Neutrophil (primary cell): ENCODE measurements at regions not wholly inside any gene's neighbourhood (a gene's known extent, or its start where the extent isn't known, plus 50 kb on each side); places are given as distances from the start of the nearest gene placed in this dataset.

Experiments
- H3K27ac ChIP-seq: fragments of 200-600 bp; sonication (generic); 2 replicates; pipeline ENCODE4 v1.5.1; 2016; ENCODE audit warnings: mild to moderate bottlenecking, moderate library complexity
- H3K27me3 ChIP-seq: fragments of 200-600 bp; sonication (generic); 2 replicates; pipeline ENCODE4 v1.6.0; 2016; ENCODE audit warnings: mild to moderate bottlenecking
- H3K36me3 ChIP-seq: fragments of 200-600 bp; sonication (generic); 2 replicates; pipeline ENCODE4 v1.5.1; 2017
- H3K4me1 ChIP-seq, 2 experiments: fragments of 200-600 bp in 1 of 2; sonication (generic) in 1 of 2; 1 replicate in 1 of 2; 2 replicates in 1 of 2; pipeline versions ENCODE4 v1.5.1 to v1.6.1; 2013 to 2016; ENCODE audit warnings: low read depth in 1 of 2, low read length in 1 of 2, mild to moderate bottlenecking in 1 of 2, moderate library complexity in 1 of 2; ENCODE audit not compliant: control insufficient read depth in 1 of 2, insufficient read depth in 1 of 2
- H3K4me3 ChIP-seq, 2 experiments: fragments of 200-600 bp in 1 of 2; sonication (generic) in 1 of 2; 1 replicate in 1 of 2; 2 replicates in 1 of 2; pipeline ENCODE4 v1.5.1; 2013 to 2016; ENCODE audit warnings: low read depth in 1 of 2, low read length in 1 of 2, mild to moderate bottlenecking in 1 of 2, moderate library complexity in 1 of 2
- H3K9me3 ChIP-seq: fragments of 200-600 bp; sonication (generic); 2 replicates; pipeline ENCODE4 v1.5.1; 2016
- CTCF ChIP-seq: fragments of 200-600 bp; sonication (generic); IDR thresholded peaks from 2 replicates; pipeline ENCODE4 v1.5.1; 2016; ENCODE audit warnings: antibody characterized with exemption

DNA sequence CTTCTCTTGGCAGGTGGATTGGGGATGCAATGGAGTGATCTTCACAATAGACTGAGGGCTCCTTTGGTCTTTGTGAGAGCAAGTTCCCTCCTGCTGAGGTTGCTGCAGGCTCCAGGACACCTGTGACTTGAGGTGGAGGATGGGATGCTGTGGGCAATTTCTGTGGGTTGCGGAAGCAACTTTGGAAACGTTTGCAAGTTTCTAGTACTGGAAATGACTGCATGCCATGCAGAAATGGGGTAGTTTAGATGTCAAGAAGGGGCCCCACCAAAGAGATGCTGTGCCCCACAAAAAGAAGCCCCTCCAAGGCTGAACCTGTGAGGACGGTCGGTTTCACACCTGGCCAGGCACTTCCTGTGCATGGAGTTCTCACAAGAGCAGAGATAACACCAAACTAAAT, 80.4 kb upstream of the XCR1 start:
- no peaks in the 10 kb centered on the region for H3K9me3 ChIP-seq
- no peaks in the 10 kb centered on the region for H3K27me3 ChIP-seq
- H3K4me3 ChIP-seq: no peak overlapping the region
- TF ChIP-seq CTCF: no peak
- H3K27ac ChIP-seq: peak overlapping the region; percentile 93
- peaks cover 77 to 80% of the 10 kb centered on the region in 2 experiments for H3K4me1 ChIP-seq
- no peaks in the 10 kb centered on the region for H3K36me3 ChIP-seq

GRCh38 chr3:46105306-46105919, 78.1 kb upstream of the XCR1 start:
- Histone ChIP-seq H3K27ac (peak overlapping the region; percentile 45), H3K4me1 (peaks cover 76% of the 10 kb centered on the region in 2 experiments), H3K36me3 (no peaks in the 10 kb centered on the region), H3K9me3 (no peaks in the 10 kb centered on the region), H3K27me3 (no peaks in the 10 kb centered on the region), H3K4me3 (no peak overlapping the region)
- no peak for TF ChIP-seq CTCF

- H3K9me3 ChIP-seq: no peaks in the 10 kb centered on the region
- no peak for TF ChIP-seq CTCF
- peak overlapping the region; percentile 45 for H3K27ac ChIP-seq
- peaks cover 76% of the 10 kb centered on the region in 2 experiments for H3K4me1 ChIP-seq
- H3K4me3 ChIP-seq: no peak overlapping the region
- no peaks in the 10 kb centered on the region for H3K27me3 ChIP-seq
- H3K36me3 ChIP-seq: no peaks in the 10 kb centered on the region
Observed at GRCh38 chr3:46104706-46105105, 77.4 kb upstream of the XCR1 start.

DNA sequence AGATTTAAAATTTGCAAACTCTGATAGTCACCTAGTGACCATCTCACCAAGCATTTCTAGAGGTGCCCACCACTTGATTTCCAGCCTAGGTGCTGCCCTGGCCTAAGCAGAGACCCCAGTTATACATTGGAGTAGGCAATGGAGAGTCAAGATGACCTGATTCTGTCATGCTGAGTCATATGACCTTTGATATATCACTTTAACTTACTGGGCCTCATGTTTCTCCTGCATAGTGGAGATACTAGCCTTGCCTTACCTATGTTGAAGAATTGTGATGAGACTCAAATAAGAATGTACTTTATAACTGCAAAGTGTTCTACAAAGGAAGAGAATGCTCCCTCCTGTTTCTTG, 75.5 kb upstream of the XCR1 start:
- no peak for TF ChIP-seq CTCF
- peaks cover 67 to 76% of the 10 kb centered on the region in 2 experiments for H3K4me1 ChIP-seq
- no peaks in the 10 kb centered on the region for H3K27me3 ChIP-seq

GRCh38 chr3:46102059-46102779, 74.9 kb upstream of the XCR1 start:
- H3K36me3 ChIP-seq: no peaks in the 10 kb centered on the region
- H3K4me1 ChIP-seq: peaks cover 67 to 76% of the 10 kb centered on the region in 2 experiments
- H3K4me3 ChIP-seq: no peak overlapping the region
- H3K27ac ChIP-seq: peak overlapping the region; percentile 99
- no peaks in the 10 kb centered on the region for H3K9me3 ChIP-seq
- no peak for TF ChIP-seq CTCF
- H3K27me3 ChIP-seq: no peaks in the 10 kb centered on the region

More for the DNA sequence above, 75.5 kb upstream of the XCR1 start:
- H3K4me3 ChIP-seq: no peak overlapping the region
- no peaks in the 10 kb centered on the region for H3K36me3 ChIP-seq
- H3K9me3 ChIP-seq: no peaks in the 10 kb centered on the region
- H3K27ac ChIP-seq: peak overlapping the region; percentile 99
